ENCODE measurements at regions not wholly inside any gene's neighbourhood (a gene's known extent, or its start where the extent isn't known, plus 50 kb on each side); places are given as distances from the start of the nearest gene placed in this dataset.

- no peak for TF ChIP-seq EZH2phosphoT487 (IDR thresholded peaks at IDR 0.05; ENCODE audit: borderline replicate concordance, low read depth, low read length)
- TF ChIP-seq CTCF (conservative IDR thresholded peaks at IDR 0.05; ENCODE audit: low read length): no peak
These were observed 244.9 kb upstream of the CXCR4 start for GRCh38 chr2:136362676-136363390.
